Neural progenitor cell (in vitro differentiated cells): ENCODE measurements at regions not wholly inside any gene's neighbourhood (a gene's known extent, or its start where the extent isn't known, plus 50 kb on each side); places are given as distances from the start of the nearest gene placed in this dataset.

Source experiments
- DNase-seq: peaks from one replicate; pipeline ENCODE4 v3.0.0-alpha.2; 2016; ENCODE audit warnings: low spot score
- H2AFZ ChIP-seq: fragments of 200-600 bp; sonication (generic); replicated peaks from 2 replicates; pipeline ENCODE4 v1.6.1; 2016; ENCODE audit warnings: antibody characterized with exemption
- H3F3A ChIP-seq: fragments of 200-600 bp; sonication (generic); 2 replicates; pipeline ENCODE4 v1.6.1; 2016; ENCODE audit warnings: antibody characterized with exemption, low read depth
- H3K27ac ChIP-seq: fragments of 200-600 bp; sonication (generic); 2 replicates; pipeline ENCODE4 v1.5.1; 2016; ENCODE audit warnings: mild to moderate bottlenecking
- H3K27me3 ChIP-seq: fragments of 200-600 bp; sonication (generic); 2 replicates; pipeline ENCODE4 v1.6.1; 2016; ENCODE audit warnings: mild to moderate bottlenecking, moderate library complexity
- H3K36me3 ChIP-seq: fragments of 200-600 bp; sonication (generic); 2 replicates; pipeline ENCODE4 v1.5.1; 2016
- H3K4me1 ChIP-seq: fragments of 200-600 bp; sonication (generic); 2 replicates; pipeline ENCODE4 v1.6.1; 2016; ENCODE audit warnings: mixed run types
- H3K4me2 ChIP-seq: fragments of 200-600 bp; sonication (generic); 2 replicates; pipeline ENCODE4 v1.6.1; 2016
- H3K4me3 ChIP-seq: fragments of 200-600 bp; sonication (generic); 2 replicates; pipeline ENCODE4 v1.5.1; 2016
- H3K79me2 ChIP-seq: fragments of 200-600 bp; sonication (generic); 2 replicates; pipeline ENCODE4 v1.6.1; 2016; ENCODE audit warnings: low read depth
- H3K9ac ChIP-seq: fragments of 200-600 bp; sonication (generic); 2 replicates; pipeline ENCODE4 v1.6.1; 2016
- H3K9me3 ChIP-seq: fragments of 200-600 bp; sonication (generic); 2 replicates; pipeline ENCODE4 v1.5.1; 2016; ENCODE audit warnings: low read depth
- H4K20me1 ChIP-seq: fragments of 200-600 bp; sonication (generic); 2 replicates; pipeline ENCODE4 v1.6.1; 2016; ENCODE audit warnings: low read depth
- H3K27ac Mint-ChIP-seq: 3 replicates; pipeline ENCODE4 v1.8.0; 2021; ENCODE audit warnings: mixed read lengths
- H3K27me3 Mint-ChIP-seq: 2 replicates; pipeline ENCODE4 v1.8.0; 2022; ENCODE audit warnings: low read depth, mild to moderate bottlenecking, inconsistent platforms, moderate library complexity, mixed read lengths; ENCODE audit not compliant: insufficient read depth
- H3K36me3 Mint-ChIP-seq: 3 replicates; pipeline ENCODE4 v1.8.0; 2021; ENCODE audit warnings: mixed read lengths
- H3K4me1 Mint-ChIP-seq: 3 replicates; pipeline ENCODE4 v1.8.0; 2021; ENCODE audit warnings: mixed read lengths
- H3K4me3 Mint-ChIP-seq: 3 replicates; pipeline ENCODE4 v1.8.0; 2021; ENCODE audit warnings: mild to moderate bottlenecking, moderate library complexity, mixed read lengths
- H3K9me3 Mint-ChIP-seq: 3 replicates; pipeline ENCODE4 v1.8.0; 2020; ENCODE audit warnings: mixed read lengths
- EZH2 ChIP-seq: fragments of 200-600 bp; sonication (generic); IDR thresholded peaks from 2 replicates; pipeline ENCODE4 v1.6.1; 2017; ENCODE audit warnings: antibody characterized with exemption, mild to moderate bottlenecking, moderate library complexity
- EZH2phosphoT487 ChIP-seq: fragments of 200-600 bp; sonication (generic); IDR thresholded peaks from 2 replicates; pipeline ENCODE4 v1.6.1; 2017; ENCODE audit warnings: antibody characterized with exemption
- TF ChIP-seq, protein P1 (sequence below): fragments of 200-600 bp; sonication (generic); IDR thresholded peaks from 2 replicates; pipeline ENCODE4 v1.5.1; 2017; ENCODE audit warnings: antibody characterized with exemption, mild to moderate bottlenecking

DNA sequence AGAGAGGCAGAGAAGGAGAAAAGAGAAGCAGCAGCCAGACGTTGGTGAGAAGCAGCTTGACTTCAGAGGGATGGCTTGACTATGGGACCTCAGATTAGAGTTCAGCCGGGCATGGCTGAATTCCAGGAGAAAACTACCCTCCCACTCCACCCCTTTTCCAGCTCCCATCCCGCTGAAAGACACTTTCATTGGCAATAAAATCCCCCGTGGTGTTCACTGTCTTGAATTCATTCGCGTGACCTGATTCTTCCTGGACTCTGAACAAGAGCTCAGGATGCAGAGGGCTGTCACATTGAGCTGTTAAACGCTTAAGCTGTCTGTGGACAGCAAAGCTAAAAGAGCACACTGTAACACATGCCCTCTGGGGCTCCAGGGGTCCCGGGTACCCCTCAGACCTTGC is 1575.3 kb upstream of the AGA start:
- TF ChIP-seq EZH2 = no peak
- no peak for TF ChIP-seq EZH2phosphoT487
- TF ChIP-seq, protein P1, sequence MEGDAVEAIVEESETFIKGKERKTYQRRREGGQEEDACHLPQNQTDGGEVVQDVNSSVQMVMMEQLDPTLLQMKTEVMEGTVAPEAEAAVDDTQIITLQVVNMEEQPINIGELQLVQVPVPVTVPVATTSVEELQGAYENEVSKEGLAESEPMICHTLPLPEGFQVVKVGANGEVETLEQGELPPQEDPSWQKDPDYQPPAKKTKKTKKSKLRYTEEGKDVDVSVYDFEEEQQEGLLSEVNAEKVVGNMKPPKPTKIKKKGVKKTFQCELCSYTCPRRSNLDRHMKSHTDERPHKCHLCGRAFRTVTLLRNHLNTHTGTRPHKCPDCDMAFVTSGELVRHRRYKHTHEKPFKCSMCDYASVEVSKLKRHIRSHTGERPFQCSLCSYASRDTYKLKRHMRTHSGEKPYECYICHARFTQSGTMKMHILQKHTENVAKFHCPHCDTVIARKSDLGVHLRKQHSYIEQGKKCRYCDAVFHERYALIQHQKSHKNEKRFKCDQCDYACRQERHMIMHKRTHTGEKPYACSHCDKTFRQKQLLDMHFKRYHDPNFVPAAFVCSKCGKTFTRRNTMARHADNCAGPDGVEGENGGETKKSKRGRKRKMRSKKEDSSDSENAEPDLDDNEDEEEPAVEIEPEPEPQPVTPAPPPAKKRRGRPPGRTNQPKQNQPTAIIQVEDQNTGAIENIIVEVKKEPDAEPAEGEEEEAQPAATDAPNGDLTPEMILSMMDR = no peak

DNA sequence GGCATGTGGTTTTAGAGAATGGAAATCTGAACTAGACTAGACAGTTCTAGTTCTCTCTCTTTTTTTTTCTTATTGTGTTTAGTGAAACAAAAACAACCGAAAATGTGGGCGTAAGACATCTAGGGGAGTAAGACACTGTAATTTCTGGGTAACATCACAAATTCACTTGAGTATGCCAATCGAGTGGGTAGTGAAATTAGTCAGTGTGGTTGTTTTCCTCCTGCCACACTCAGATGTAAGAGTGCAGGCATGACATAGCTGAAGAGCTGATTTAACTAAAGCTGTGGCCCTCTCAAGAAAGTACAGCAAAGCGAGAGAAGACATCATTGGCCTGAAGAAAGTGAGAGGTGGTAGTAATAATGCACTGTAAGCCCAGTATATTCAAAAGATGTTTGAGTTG is 1585.3 kb upstream of the AGA start:
- DNase-seq = no peak
- Mint-ChIP-seq H3K4me1 (no peaks in the 10 kb centered on the region), H3K27me3 (peaks cover 2% of the 10 kb centered on the region), H3K27ac (no peak overlapping the region), H3K9me3 (peaks cover 3% of the 10 kb centered on the region), H3K4me3 (no peak overlapping the region), H3K36me3 (no peaks in the 10 kb centered on the region)
- Histone ChIP-seq H3K9me3 (no peaks in the 10 kb centered on the region), H3K79me2 (no peaks in the 10 kb centered on the region), H3K9ac (no peak overlapping the region), H3K4me3 (no peak overlapping the region), H4K20me1 (no peaks in the 10 kb centered on the region), H3K4me1 (no peaks in the 10 kb centered on the region), H3K36me3 (no peaks in the 10 kb centered on the region), H3K4me2 (no peak overlapping the region), H3K27ac (no peak overlapping the region), H2AFZ (peak overlapping the region; percentile 31), H3F3A (no peaks in the 10 kb centered on the region), H3K27me3 (no peaks in the 10 kb centered on the region)
- TF ChIP-seq EZH2 (no peak), EZH2phosphoT487 (no peak)
- TF ChIP-seq, protein P1 = no peak

More for the DNA sequence above, 1575.3 kb upstream of the AGA start:
- H3K27me3 Mint-ChIP-seq = peaks cover 2% of the 10 kb centered on the region
- DNase-seq = no peak
- H3K4me3 Mint-ChIP-seq = no peak overlapping the region
- Histone ChIP-seq H3K4me3 (no peak overlapping the region), H3K9me3 (no peaks in the 10 kb centered on the region), H3K79me2 (no peaks in the 10 kb centered on the region), H3K4me1 (no peaks in the 10 kb centered on the region), H3K9ac (no peak overlapping the region), H4K20me1 (no peaks in the 10 kb centered on the region), H3K4me2 (no peak overlapping the region), H3K27ac (no peak overlapping the region), H3F3A (no peaks in the 10 kb centered on the region), H3K27me3 (no peaks in the 10 kb centered on the region), H2AFZ (no peak overlapping the region), H3K36me3 (no peaks in the 10 kb centered on the region)
- no peak overlapping the region for H3K27ac Mint-ChIP-seq
- peaks cover 2% of the 10 kb centered on the region for H3K9me3 Mint-ChIP-seq
- no peaks in the 10 kb centered on the region for H3K36me3 Mint-ChIP-seq
- H3K4me1 Mint-ChIP-seq = no peaks in the 10 kb centered on the region

DNA sequence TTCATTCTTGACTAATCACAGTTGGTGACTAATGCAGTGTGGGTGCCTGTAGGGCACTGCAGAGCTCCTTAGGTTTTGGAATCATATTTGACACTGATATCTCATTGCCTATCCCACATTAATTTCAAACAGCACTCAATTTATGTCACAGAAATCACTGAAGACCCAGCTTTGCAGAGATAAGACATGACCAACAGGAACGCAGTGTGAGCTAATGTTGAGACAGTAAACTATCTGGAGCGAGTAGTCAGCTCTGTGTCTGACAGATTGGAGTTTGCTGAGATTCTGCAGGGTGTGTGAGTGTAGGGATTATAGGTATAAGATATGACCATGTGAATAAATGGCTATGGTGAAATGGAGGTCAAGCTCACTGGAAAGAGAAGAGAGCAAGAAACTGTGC is 1586.1 kb upstream of the AGA start:
- no peak for DNase-seq
- Histone ChIP-seq H2AFZ (no peak overlapping the region), H3K27ac (no peak overlapping the region), H3K36me3 (no peaks in the 10 kb centered on the region), H3K27me3 (no peaks in the 10 kb centered on the region), H3K79me2 (no peaks in the 10 kb centered on the region), H3K9me3 (no peaks in the 10 kb centered on the region), H3K4me1 (no peaks in the 10 kb centered on the region), H3K4me2 (no peak overlapping the region), H3F3A (no peaks in the 10 kb centered on the region), H3K9ac (no peak overlapping the region), H3K4me3 (no peak overlapping the region), H4K20me1 (no peaks in the 10 kb centered on the region)
- H3K9me3 Mint-ChIP-seq = peaks cover 3% of the 10 kb centered on the region
- peaks cover 2% of the 10 kb centered on the region for H3K27me3 Mint-ChIP-seq
- no peaks in the 10 kb centered on the region for H3K36me3 Mint-ChIP-seq
- H3K27ac Mint-ChIP-seq = no peak overlapping the region
- H3K4me1 Mint-ChIP-seq = no peaks in the 10 kb centered on the region
- no peak overlapping the region for H3K4me3 Mint-ChIP-seq
- no peak for TF ChIP-seq EZH2phosphoT487
- TF ChIP-seq, protein P1 = no peak
- no peak for TF ChIP-seq EZH2

DNA sequence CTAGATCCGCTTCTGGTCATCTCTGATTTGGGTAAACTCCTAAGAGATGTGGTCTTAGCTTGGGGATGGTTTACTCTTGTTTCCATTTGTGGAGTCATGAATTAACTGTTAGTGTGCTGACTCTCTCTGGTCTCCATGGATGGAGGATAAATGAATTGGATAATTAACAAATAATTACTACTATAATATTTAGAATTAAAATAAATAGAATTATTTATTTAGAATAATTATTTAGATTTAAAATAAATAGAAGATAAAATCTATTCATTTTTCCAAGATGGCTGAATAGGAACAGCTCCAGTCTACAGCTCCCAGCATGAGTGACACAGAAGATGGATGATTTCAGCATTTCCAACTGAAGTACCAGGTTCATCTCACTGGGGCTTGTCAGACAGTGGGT is 1587.4 kb upstream of the AGA start:
- DNase-seq = no peak
- no peaks in the 10 kb centered on the region for H3K4me1 ChIP-seq
- Mint-ChIP-seq H3K27ac (no peak overlapping the region), H3K27me3 (no peaks in the 10 kb centered on the region), H3K4me1 (no peaks in the 10 kb centered on the region), H3K4me3 (no peak overlapping the region), H3K9me3 (peaks cover 3% of the 10 kb centered on the region), H3K36me3 (no peaks in the 10 kb centered on the region)
- H2AFZ ChIP-seq = no peak overlapping the region
- H3K9ac ChIP-seq = no peak overlapping the region
- H3K9me3 ChIP-seq = no peaks in the 10 kb centered on the region
- TF ChIP-seq, protein P1 = no peak
- TF ChIP-seq EZH2phosphoT487 = no peak
- no peak for TF ChIP-seq EZH2
- H3K4me3 ChIP-seq = no peak overlapping the region
- no peaks in the 10 kb centered on the region for H3K27me3 ChIP-seq
- H3K27ac ChIP-seq = no peak overlapping the region
- H4K20me1 ChIP-seq = no peaks in the 10 kb centered on the region
- no peak overlapping the region for H3K4me2 ChIP-seq
- no peaks in the 10 kb centered on the region for H3F3A ChIP-seq
- no peaks in the 10 kb centered on the region for H3K36me3 ChIP-seq
- no peaks in the 10 kb centered on the region for H3K79me2 ChIP-seq
